ENCODE measurements at regions not wholly inside any gene's neighbourhood (a gene's known extent, or its start where the extent isn't known, plus 50 kb on each side); places are given as distances from the start of the nearest gene placed in this dataset.

- TF ChIP-seq CTCF (IDR thresholded peaks at IDR 0.05) (no peak), POLR2A (IDR thresholded peaks at IDR 0.05) (no peak)
Measured at GRCh38 chr14:61193476-61193875, 87.7 kb downstream of the TMEM30B start.
